ENCODE measurements at regions not wholly inside any gene's neighbourhood (a gene's known extent, or its start where the extent isn't known, plus 50 kb on each side); places are given as distances from the start of the nearest gene placed in this dataset.

GRCh38 chr1:70659891-70660290 lies 248.8 kb downstream of the CTH start:
- TF ChIP-seq, protein P1, sequence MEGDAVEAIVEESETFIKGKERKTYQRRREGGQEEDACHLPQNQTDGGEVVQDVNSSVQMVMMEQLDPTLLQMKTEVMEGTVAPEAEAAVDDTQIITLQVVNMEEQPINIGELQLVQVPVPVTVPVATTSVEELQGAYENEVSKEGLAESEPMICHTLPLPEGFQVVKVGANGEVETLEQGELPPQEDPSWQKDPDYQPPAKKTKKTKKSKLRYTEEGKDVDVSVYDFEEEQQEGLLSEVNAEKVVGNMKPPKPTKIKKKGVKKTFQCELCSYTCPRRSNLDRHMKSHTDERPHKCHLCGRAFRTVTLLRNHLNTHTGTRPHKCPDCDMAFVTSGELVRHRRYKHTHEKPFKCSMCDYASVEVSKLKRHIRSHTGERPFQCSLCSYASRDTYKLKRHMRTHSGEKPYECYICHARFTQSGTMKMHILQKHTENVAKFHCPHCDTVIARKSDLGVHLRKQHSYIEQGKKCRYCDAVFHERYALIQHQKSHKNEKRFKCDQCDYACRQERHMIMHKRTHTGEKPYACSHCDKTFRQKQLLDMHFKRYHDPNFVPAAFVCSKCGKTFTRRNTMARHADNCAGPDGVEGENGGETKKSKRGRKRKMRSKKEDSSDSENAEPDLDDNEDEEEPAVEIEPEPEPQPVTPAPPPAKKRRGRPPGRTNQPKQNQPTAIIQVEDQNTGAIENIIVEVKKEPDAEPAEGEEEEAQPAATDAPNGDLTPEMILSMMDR (IDR thresholded peaks at IDR 0.05), result no peak

GRCh38 chr1:70666381-70667140 lies 255.5 kb downstream of the CTH start:
- TF ChIP-seq, protein P1 (IDR thresholded peaks at IDR 0.05), result no peak

- TF ChIP-seq, protein P1 (IDR thresholded peaks at IDR 0.05), result no peak
Observed at GRCh38 chr1:70667494-70668170, 256.6 kb downstream of the CTH start.

GRCh38 chr1:70671006-70671405 lies 259.9 kb downstream of the CTH start:
- TF ChIP-seq, protein P1 (IDR thresholded peaks at IDR 0.05), result no peak

DNA sequence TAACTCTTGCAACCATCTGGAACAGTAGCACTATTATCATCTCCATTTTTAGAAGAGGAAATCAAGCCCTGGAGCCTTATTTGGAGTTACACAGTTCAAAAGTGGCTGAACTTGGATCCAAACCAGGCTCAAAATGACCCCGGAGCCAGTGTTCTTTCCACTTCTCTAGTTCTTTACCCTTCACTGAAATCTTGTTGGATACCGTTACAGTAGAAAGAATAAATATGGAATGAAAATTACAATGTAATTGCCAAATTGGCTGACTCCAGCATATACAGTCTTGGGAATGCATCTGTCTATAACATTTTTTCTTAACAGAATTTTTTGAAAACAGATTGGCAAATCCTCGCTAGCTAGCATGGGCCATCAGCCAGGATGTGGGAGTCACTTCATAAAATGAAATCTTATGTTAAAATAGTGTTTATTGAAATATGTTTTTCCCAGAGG lies 261.4 kb downstream of the CTH start:
- TF ChIP-seq, protein P1 (IDR thresholded peaks at IDR 0.05), result no peak

GRCh38 chr1:70674941-70675685 lies 264.0 kb downstream of the CTH start:
- TF ChIP-seq, protein P1 (IDR thresholded peaks at IDR 0.05), result no peak

- TF ChIP-seq, protein P1 (IDR thresholded peaks at IDR 0.05), result no peak
Observed at GRCh38 chr1:70675737-70676156, 264.7 kb downstream of the CTH start.

Data from LNCAP (cell line).